ENCODE measurements at regions not wholly inside any gene's neighbourhood (a gene's known extent, or its start where the extent isn't known, plus 50 kb on each side); places are given as distances from the start of the nearest gene placed in this dataset.

DNA sequence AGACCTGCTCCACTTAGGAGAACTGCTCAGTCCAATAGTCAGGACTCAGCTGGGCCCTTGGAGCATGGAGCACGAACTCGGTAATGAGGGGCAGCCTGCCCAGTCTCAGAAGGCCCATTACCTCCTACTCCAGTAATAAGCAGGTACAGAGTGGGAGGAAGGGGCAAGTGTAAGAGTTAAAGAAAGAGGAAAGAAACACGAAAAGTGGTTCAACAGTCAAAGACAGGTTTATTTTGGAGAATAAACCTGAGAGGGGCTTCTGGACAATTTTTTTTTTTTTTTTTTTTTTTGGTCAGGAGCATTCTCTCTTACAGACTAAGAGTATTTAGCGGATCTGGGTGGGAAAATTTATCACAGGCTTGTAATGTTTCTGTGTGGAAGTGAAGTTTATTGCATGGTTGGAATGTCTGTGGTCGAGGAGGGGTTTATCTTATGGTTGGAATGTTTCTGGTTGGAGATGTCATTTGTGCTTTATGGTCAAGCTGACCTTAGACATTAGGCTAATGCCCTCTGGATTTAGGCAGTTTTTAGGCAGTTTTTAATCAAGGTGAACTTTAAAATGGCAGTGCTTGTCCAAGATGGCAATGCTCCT lies 340.1 kb downstream of the BCKDHB start:
- TF ChIP-seq FOXM1 (IDR thresholded peaks at IDR 0.05; ENCODE audit: low read depth, low read length) (no peak), MAX (IDR thresholded peaks at IDR 0.05; ENCODE audit: low read depth, low read length) (no peak), SKIL (IDR thresholded peaks at IDR 0.05; ENCODE audit: low read depth, poor library complexity, severe bottlenecking) (no peak), NRF1 (conservative IDR thresholded peaks at IDR 0.05; ENCODE audit: low read depth, low read length) (no peak), TAF1 (IDR thresholded peaks at IDR 0.05; ENCODE audit: borderline replicate concordance, low read depth, low read length) (no peak), EP300 (IDR thresholded peaks at IDR 0.05; ENCODE audit: borderline replicate concordance in 1 of 2, control insufficient read depth in 1 of 2, low read depth in 2 of 2, low read length in 2 of 2) (no peak), BRCA1 (IDR thresholded peaks at IDR 0.05; ENCODE audit: low read depth, low read length) (no peak), NR2C2 (IDR thresholded peaks at IDR 0.05; ENCODE audit: borderline replicate concordance, control insufficient read depth, insufficient read length, low read depth) (no peak)
